Endodermal cell (in vitro differentiated cells): ENCODE measurements at regions not wholly inside any gene's neighbourhood (a gene's known extent, or its start where the extent isn't known, plus 50 kb on each side); places are given as distances from the start of the nearest gene placed in this dataset.
"Not testable (repeated sequence)": the region's sequence is repeated elsewhere in the genome, so short reads cannot be mapped to it uniquely, and the experiment has no call there.

Source experiments
- DNase-seq: peaks from one replicate; pipeline ENCODE4 v3.0.0-alpha.2; 2017
- H3K27ac ChIP-seq: 2 replicates; pipeline ENCODE4 v1.5.1; 2013; ENCODE audit warnings: mild to moderate bottlenecking, low read depth, low read length, moderate library complexity
- H3K27me3 ChIP-seq: 2 replicates; pipeline ENCODE4 v1.6.1; 2013; ENCODE audit warnings: mild to moderate bottlenecking, low read length, moderate library complexity; ENCODE audit not compliant: insufficient read depth, control insufficient read depth, poor library complexity, severe bottlenecking
- H3K36me3 ChIP-seq: 2 replicates; pipeline ENCODE4 v1.7.0; 2013; ENCODE audit warnings: mild to moderate bottlenecking, low read length, moderate library complexity; ENCODE audit not compliant: control insufficient read depth, insufficient read depth
- H3K4me1 ChIP-seq: one replicate; pipeline ENCODE4 v1.7.0; 2013; ENCODE audit warnings: low read length; ENCODE audit not compliant: control insufficient read depth, insufficient read depth
- H3K4me3 ChIP-seq: 2 replicates; pipeline ENCODE4 v1.5.1; 2013; ENCODE audit warnings: mild to moderate bottlenecking, low read length, moderate library complexity
- H3K9ac ChIP-seq: 2 replicates; pipeline ENCODE4 v1.6.1; 2013; ENCODE audit warnings: mild to moderate bottlenecking, low read length, moderate library complexity; ENCODE audit not compliant: poor library complexity, severe bottlenecking; ENCODE audit errors: extremely low read depth
- H3K9me3 ChIP-seq: 2 replicates; pipeline ENCODE4 v1.6.1; 2013; ENCODE audit warnings: mild to moderate bottlenecking, low read length, moderate library complexity; ENCODE audit not compliant: control insufficient read depth
- H3K27ac Mint-ChIP-seq: 2 replicates; pipeline ENCODE4 v1.8.0; 2020; ENCODE audit warnings: mixed read lengths
- H3K27me3 Mint-ChIP-seq: 2 replicates; pipeline ENCODE4 v1.8.0; 2021; ENCODE audit warnings: mild to moderate bottlenecking, mixed read lengths; ENCODE audit not compliant: insufficient read depth
- H3K36me3 Mint-ChIP-seq: 2 replicates; pipeline ENCODE4 v1.8.0; 2020; ENCODE audit warnings: low read depth, mixed read lengths
- H3K4me1 Mint-ChIP-seq: 2 replicates; pipeline ENCODE4 v1.8.0; 2020; ENCODE audit warnings: mixed read lengths
- H3K4me3 Mint-ChIP-seq: 2 replicates; pipeline ENCODE4 v1.8.0; 2020; ENCODE audit warnings: mild to moderate bottlenecking, moderate library complexity, mixed read lengths
- H3K9me3 Mint-ChIP-seq: 2 replicates; pipeline ENCODE4 v1.8.0; 2020; ENCODE audit warnings: mild to moderate bottlenecking, mixed read lengths
- WGBS, 2 experiments: methylation state at CpG; one replicate each; pipeline versions ENCODE4 v1.1.5 to v1.1.7; 2013; ENCODE audit warnings: missing lambda C conversion rate in 2 of 2, mixed read lengths in 1 of 2; ENCODE audit not compliant: insufficient coverage in 1 of 2, insufficient read length in 1 of 2; 5-methylcytosine and 5-hydroxymethylcytosine counted together
- TF ChIP-seq, protein P1 (sequence below): fragments of 200-600 bp; sonication (generic); conservative IDR thresholded peaks from 2 replicates; pipeline ENCODE4 v1.5.0; 2021; ENCODE audit warnings: antibody characterized with exemption, mild to moderate bottlenecking

DNA sequence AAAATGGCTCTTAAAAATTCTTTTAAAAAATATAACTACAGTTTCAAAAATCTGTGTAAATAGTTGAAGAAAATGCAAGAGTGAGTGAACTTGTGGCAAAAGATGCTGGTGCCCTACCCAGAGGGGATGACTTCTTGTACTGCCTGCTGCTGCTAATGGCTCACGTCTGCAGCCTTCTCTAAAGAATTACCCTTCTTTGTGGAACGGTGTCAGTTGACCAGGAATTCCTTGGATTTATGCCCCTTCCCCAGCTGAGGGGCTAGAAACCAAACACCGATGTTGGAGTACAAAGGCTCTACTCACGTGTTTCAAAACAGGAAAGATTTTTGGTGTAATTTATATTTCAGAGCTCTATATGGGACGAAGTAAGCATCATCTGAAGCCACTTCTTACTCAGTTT lies 1582.8 kb downstream of the OLFM4 start:
- H3K27me3 ChIP-seq, result no peaks in the 10 kb centered on the region
- no peak overlapping the region for H3K27ac Mint-ChIP-seq
- no peak overlapping the region for H3K4me3 ChIP-seq
- no peak for DNase-seq
- H3K27ac ChIP-seq, result no peak overlapping the region
- H3K27me3 Mint-ChIP-seq, result no peaks in the 10 kb centered on the region
- peaks cover 10% of the 10 kb centered on the region for H3K4me1 Mint-ChIP-seq
- no peaks in the 10 kb centered on the region for H3K9me3 Mint-ChIP-seq
- H3K36me3 ChIP-seq, result no peaks in the 10 kb centered on the region
- no peak overlapping the region for H3K9ac ChIP-seq
- H3K4me1 ChIP-seq, result no peaks in the 10 kb centered on the region
- TF ChIP-seq, protein P1, sequence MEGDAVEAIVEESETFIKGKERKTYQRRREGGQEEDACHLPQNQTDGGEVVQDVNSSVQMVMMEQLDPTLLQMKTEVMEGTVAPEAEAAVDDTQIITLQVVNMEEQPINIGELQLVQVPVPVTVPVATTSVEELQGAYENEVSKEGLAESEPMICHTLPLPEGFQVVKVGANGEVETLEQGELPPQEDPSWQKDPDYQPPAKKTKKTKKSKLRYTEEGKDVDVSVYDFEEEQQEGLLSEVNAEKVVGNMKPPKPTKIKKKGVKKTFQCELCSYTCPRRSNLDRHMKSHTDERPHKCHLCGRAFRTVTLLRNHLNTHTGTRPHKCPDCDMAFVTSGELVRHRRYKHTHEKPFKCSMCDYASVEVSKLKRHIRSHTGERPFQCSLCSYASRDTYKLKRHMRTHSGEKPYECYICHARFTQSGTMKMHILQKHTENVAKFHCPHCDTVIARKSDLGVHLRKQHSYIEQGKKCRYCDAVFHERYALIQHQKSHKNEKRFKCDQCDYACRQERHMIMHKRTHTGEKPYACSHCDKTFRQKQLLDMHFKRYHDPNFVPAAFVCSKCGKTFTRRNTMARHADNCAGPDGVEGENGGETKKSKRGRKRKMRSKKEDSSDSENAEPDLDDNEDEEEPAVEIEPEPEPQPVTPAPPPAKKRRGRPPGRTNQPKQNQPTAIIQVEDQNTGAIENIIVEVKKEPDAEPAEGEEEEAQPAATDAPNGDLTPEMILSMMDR, result no peak
- H3K36me3 Mint-ChIP-seq, result no peaks in the 10 kb centered on the region
- no peak overlapping the region for H3K4me3 Mint-ChIP-seq
- 89 to 92% methylated on average over 3 to 5 of the region's 5 CpGs for WGBS, 2 experiments
- H3K9me3 ChIP-seq, result no peaks in the 10 kb centered on the region

DNA sequence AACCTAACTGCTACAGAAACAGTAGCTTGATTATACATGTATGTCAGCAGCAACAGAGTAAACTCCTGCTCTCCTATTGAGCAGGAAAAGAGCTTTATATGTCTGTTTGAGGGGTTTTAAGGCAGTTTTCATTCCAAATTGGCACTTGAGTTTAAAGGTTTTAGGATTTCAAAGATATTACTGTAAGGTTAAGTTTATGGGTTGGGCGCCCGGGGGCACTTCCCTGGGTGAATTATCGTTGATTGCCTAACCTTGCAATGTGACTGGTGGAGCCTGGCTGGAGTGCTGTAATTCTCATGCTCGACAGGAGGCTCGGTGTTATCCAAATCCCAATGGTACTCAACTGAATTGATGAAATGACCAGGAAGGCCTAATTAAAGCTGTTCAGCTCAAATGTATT lies 1586.1 kb downstream of the OLFM4 start:
- Mint-ChIP-seq H3K9me3 (no peaks in the 10 kb centered on the region), H3K27ac (no peak overlapping the region), H3K4me1 (peaks cover 10% of the 10 kb centered on the region), H3K27me3 (no peaks in the 10 kb centered on the region), H3K4me3 (no peak overlapping the region), H3K36me3 (no peaks in the 10 kb centered on the region)
- 88 to 93% methylated on average over 3 to 5 of the region's 5 CpGs for WGBS, 2 experiments
- no peak overlapping the region for H3K4me3 ChIP-seq
- no peak overlapping the region for H3K27ac ChIP-seq
- H3K36me3 ChIP-seq, result no peaks in the 10 kb centered on the region
- TF ChIP-seq, protein P1, result no peak
- no peak for DNase-seq
- no peaks in the 10 kb centered on the region for H3K27me3 ChIP-seq
- no peaks in the 10 kb centered on the region for H3K4me1 ChIP-seq
- H3K9ac ChIP-seq, result no peak overlapping the region
- peaks cover 4% of the 10 kb centered on the region for H3K9me3 ChIP-seq

DNA sequence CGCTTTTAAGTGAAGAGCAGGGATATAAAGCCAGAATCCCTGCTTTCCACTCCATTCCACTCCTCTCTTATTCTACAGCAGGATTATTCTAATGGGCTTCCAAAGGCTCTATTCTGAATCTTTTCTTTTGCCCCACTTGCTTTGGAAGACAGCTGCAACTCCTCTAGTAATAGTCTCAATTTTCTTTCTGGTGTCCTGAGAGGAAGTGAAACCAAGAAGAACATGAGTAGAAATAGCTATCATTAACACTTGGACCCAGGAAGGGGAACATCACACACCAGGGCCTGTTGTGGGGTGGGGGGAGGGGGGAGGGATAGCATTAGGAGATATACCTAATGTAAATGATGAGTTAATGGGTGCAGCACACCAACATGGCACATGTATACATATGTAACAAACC lies 1597.9 kb downstream of the OLFM4 start:
- not testable (repeated sequence) for H3K36me3 Mint-ChIP-seq, DNase-seq, H3K9ac ChIP-seq, H3K4me3 ChIP-seq, H3K27ac Mint-ChIP-seq, H3K9me3 Mint-ChIP-seq, H3K27ac ChIP-seq, H3K27me3 ChIP-seq, H3K4me3 Mint-ChIP-seq, H3K27me3 Mint-ChIP-seq, H3K9me3 ChIP-seq, H3K4me1 ChIP-seq, H3K36me3 ChIP-seq
- 100% methylated on average over 1 of the region's 1 CpG for WGBS, 2 experiments
- peaks cover 29% of the 10 kb centered on the region for H3K4me1 Mint-ChIP-seq

DNA sequence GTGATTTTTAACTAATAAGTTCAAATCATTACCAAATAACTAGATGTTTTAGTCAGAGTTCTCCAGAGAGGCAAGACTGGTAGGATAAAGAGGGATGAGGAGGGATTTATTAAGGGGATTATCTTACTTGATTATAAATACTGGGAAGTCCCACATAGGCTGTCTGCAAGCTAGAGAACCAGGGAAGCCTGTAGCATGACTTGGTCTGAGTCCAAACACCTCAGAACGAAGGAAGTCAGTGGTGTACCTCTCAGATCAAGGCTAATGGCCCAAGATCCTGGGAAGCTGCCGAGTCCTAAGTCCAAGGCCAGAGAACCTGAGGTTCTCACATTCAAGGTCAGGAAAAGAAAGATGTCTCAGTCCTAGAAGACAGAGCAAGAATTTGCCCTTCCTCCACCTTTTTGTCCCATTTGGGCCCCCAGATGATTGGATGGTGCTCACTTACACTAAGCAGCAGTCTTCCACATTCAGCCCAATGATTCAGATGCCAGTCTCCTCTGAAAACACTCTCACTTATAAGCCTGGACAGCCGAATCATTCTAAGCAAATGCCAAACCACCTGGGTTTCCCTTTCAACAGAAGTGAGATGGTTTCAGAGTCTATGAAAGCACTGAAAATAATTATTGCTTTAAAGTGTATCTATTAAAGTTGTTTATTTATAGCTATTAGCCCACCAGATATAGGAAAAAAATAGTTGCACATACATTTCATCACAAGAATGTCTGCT lies 1599.2 kb downstream of the OLFM4 start:
- Histone ChIP-seq H3K9me3 (no peaks in the 10 kb centered on the region), H3K27ac (no peak overlapping the region), H3K27me3 (no peaks in the 10 kb centered on the region), H3K9ac (no peak overlapping the region), H3K4me1 (peaks cover 2% of the 10 kb centered on the region), H3K4me3 (no peak overlapping the region), H3K36me3 (no peaks in the 10 kb centered on the region)
- Mint-ChIP-seq H3K27me3 (no peaks in the 10 kb centered on the region), H3K9me3 (no peaks in the 10 kb centered on the region), H3K36me3 (no peaks in the 10 kb centered on the region), H3K4me1 (peaks cover 23% of the 10 kb centered on the region), H3K27ac (no peak overlapping the region), H3K4me3 (no peak overlapping the region)
- WGBS, 2 experiments, result 93 to 100% methylated on average over 2 to 3 of the region's 3 CpGs
- TF ChIP-seq, protein P1, result no peak
- no peak for DNase-seq
